ENCODE measurements at regions not wholly inside any gene's neighbourhood (a gene's known extent, or its start where the extent isn't known, plus 50 kb on each side); places are given as distances from the start of the nearest gene placed in this dataset.
A peak's percentile ranks its signal among the peaks of the same experiment; 100 is the strongest.

DNA sequence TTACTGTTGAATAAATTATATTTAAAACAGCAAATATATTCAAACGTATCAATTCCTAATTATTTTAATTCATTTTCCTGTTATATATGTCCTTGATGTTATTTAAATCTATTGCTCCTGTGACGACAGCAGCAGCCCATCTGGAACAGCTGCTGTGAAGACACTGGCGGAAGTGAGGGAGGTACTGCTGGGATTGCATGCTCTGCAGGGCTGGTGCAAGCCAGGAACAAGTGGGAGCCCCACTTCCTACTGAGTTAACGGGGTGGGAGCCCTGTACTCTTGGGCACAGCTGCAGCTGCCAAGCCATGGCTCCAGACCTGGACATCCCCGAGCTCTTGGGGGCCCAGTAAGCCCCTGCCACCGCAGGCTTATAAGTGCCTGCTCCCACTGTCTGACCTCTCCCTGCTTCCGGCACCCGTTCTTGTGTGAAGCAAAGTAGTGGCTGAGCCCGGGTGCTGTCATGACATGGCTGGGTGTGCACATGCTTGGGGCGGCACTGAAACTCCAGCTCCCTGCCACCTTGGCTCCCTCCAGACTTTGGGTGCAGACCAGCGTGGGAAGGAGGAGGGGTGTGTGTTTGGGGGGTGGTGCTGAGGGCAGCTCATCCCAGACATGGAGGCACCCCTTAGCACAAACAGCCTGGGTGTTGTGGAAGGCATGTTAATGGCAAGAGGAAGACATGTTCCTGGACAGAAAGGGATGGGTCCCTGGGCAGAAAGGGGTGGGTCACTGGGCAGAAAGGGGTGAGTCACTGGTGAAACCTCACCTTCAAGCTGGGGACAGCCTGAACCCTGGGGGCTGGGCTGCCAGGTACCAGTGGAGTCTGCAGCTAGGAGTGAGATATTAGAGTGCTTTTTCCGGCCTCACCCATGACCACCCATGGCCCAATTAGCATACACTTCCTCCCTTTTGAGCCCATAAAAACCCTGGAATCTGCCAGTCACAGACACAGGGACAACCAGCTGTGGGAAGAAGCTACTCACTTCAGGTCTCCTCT is 1981.3 kb upstream of the IGFBP7 start:
- Histone ChIP-seq H3K9me3 (no peaks in the 10 kb centered on the region), H3K4me3 (no peak overlapping the region), H3K4me1 (no peaks in the 10 kb centered on the region), H3K27ac (no peak overlapping the region), H3K36me3 (no peaks in the 10 kb centered on the region), H3K27me3 (no peaks in the 10 kb centered on the region)
- 72 to 78% methylated on average over 12 of the region's 12 CpGs for WGBS, 2 donors
- TF ChIP-seq POLR2AphosphoS5 (IDR thresholded peaks at IDR 0.05) (no peak), POLR2A (IDR thresholded peaks at IDR 0.05) (no peak), EP300 (IDR thresholded peaks at IDR 0.05) (no peak)
- TF ChIP-seq, protein P1, sequence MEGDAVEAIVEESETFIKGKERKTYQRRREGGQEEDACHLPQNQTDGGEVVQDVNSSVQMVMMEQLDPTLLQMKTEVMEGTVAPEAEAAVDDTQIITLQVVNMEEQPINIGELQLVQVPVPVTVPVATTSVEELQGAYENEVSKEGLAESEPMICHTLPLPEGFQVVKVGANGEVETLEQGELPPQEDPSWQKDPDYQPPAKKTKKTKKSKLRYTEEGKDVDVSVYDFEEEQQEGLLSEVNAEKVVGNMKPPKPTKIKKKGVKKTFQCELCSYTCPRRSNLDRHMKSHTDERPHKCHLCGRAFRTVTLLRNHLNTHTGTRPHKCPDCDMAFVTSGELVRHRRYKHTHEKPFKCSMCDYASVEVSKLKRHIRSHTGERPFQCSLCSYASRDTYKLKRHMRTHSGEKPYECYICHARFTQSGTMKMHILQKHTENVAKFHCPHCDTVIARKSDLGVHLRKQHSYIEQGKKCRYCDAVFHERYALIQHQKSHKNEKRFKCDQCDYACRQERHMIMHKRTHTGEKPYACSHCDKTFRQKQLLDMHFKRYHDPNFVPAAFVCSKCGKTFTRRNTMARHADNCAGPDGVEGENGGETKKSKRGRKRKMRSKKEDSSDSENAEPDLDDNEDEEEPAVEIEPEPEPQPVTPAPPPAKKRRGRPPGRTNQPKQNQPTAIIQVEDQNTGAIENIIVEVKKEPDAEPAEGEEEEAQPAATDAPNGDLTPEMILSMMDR (IDR thresholded peaks at IDR 0.05) = no peak
- DNase-seq = peak; percentile 54
- intact Hi-C loops (cut with DNase I) = no loop called here

DNA sequence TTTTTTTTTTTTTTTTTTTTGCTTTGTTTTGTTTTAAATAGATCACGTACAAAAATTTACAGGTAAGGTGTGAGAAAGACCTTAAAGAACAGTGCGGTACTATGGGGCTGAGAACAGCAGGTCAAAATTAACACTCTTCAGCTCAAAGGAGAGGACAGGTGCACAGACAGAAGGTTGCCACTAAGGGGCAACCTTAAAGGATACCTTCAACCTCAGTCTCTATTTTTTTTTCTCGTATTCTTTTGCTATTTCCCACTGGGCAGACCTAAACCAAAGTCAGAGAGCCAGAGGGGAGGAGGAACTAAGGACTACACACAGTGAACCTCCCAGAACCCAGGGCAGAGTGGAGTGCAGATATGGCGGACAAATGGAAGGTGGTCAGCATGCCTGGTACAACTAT is 1984.3 kb upstream of the IGFBP7 start:
- H3K4me3 ChIP-seq = no peak overlapping the region
- WGBS, 2 donors = 78 to 82% methylated on average over 4 of the region's 4 CpGs
- TF ChIP-seq POLR2AphosphoS5 (IDR thresholded peaks at IDR 0.05) (no peak), POLR2A (IDR thresholded peaks at IDR 0.05) (no peak), EP300 (IDR thresholded peaks at IDR 0.05) (no peak)
- TF ChIP-seq, protein P1 (IDR thresholded peaks at IDR 0.05) = no peak

DNA sequence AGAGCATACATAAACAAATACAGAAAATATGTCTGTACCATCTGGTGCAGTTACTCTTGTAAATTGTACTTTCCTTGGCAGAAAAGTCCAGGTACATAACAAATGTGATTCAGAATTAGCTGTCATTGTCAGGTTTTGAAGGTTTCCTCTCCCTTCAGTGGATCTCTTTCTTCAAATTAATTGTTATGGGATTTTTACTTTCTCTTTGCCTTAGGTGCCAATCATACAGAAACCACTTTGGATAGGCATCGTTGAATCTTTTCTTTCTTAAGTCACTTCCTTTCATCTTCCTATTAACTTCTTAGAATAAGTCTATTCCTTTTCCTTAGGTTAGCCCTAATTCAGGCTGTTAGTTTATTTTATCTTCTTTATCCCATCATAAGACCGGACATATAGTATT is 1992.1 kb upstream of the IGFBP7 start:
- WGBS, 2 donors = 84 to 86% methylated on average over 2 of the region's 2 CpGs
- H3K36me3 ChIP-seq = no peaks in the 10 kb centered on the region
- no peak for DNase-seq
- no peak overlapping the region for H3K27ac ChIP-seq
- no peak for TF ChIP-seq POLR2AphosphoS5 (IDR thresholded peaks at IDR 0.05)
- TF ChIP-seq EP300 (IDR thresholded peaks at IDR 0.05) = no peak
- no peak for TF ChIP-seq POLR2A (IDR thresholded peaks at IDR 0.05)
- TF ChIP-seq, protein P1 (IDR thresholded peaks at IDR 0.05) = no peak
- intact Hi-C loops (cut with DNase I) = no loop called here
- no peaks in the 10 kb centered on the region for H3K9me3 ChIP-seq
- no peaks in the 10 kb centered on the region for H3K4me1 ChIP-seq
- no peak overlapping the region for H3K4me3 ChIP-seq
- no peaks in the 10 kb centered on the region for H3K27me3 ChIP-seq

More for the DNA sequence above, 1984.3 kb upstream of the IGFBP7 start:
- H3K4me1 ChIP-seq = no peaks in the 10 kb centered on the region
- no peaks in the 10 kb centered on the region for H3K36me3 ChIP-seq
- no peak for DNase-seq
- H3K9me3 ChIP-seq = no peaks in the 10 kb centered on the region
- H3K27ac ChIP-seq = no peak overlapping the region
- no peaks in the 10 kb centered on the region for H3K27me3 ChIP-seq
- intact Hi-C loops (cut with DNase I) = no loop called here

DNA sequence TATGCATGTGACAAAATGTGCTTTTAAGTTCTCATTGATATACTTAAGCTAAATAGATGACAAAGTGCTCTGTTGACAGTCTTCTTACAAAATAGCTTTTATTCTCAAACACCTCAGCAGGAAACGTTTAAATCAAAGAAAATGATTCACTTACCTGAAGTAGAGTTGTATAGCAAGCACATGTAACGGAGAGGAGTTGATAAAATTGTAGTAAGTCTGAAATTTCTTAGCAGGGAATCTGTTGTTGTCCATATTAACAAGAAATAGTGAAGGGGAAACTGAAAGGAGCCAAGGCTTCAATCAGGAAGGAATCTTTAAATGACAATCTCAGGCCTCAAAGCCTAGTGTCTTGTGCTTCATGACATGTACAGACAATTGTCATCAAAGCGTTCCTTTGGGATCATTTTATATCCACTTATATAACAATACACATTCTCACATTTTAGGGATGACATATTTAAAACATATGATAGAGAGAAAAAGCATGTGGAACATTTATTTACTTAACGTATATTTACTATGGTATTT is 2010.2 kb upstream of the IGFBP7 start:
- Histone ChIP-seq H3K4me3 (no peak overlapping the region), H3K27ac (no peak overlapping the region), H3K27me3 (no peaks in the 10 kb centered on the region), H3K4me1 (no peaks in the 10 kb centered on the region), H3K9me3 (no peaks in the 10 kb centered on the region), H3K36me3 (no peaks in the 10 kb centered on the region)
- WGBS, 2 donors = 59 to 69% methylated on average over 4 of the region's 4 CpGs
- intact Hi-C loops (cut with DNase I) = no loop called here
- DNase-seq = no peak
- TF ChIP-seq POLR2AphosphoS5 (IDR thresholded peaks at IDR 0.05) (no peak), EP300 (IDR thresholded peaks at IDR 0.05) (no peak), POLR2A (IDR thresholded peaks at IDR 0.05) (no peak)
- TF ChIP-seq, protein P1 (IDR thresholded peaks at IDR 0.05) = no peak

Data from sigmoid colon (tissue), 6 donors.